Gastroesophageal sphincter (tissue), 3 donors: ENCODE measurements at regions not wholly inside any gene's neighbourhood (a gene's known extent, or its start where the extent isn't known, plus 50 kb on each side); places are given as distances from the start of the nearest gene placed in this dataset.

ENCODE experiments used
- POLR2AphosphoS5 ChIP-seq: sonication (generic); formaldehyde crosslinking; IDR thresholded peaks from one replicate; pipeline ENCODE4 v1.6.1; 2017; ENCODE audit warnings: antibody characterized with exemption
- TF ChIP-seq, protein P1 (sequence below), 4 experiments: fragments of 200-600 bp in 2 of 4; fragments of 450-650 bp in 2 of 4; sonication (generic) in 1 of 4; IDR thresholded peaks; one replicate each; pipeline ENCODE4 v1.5.1; 2017 to 2019; ENCODE audit warnings: antibody characterized with exemption in 4 of 4, mild to moderate bottlenecking in 2 of 4, moderate library complexity in 2 of 4

DNA sequence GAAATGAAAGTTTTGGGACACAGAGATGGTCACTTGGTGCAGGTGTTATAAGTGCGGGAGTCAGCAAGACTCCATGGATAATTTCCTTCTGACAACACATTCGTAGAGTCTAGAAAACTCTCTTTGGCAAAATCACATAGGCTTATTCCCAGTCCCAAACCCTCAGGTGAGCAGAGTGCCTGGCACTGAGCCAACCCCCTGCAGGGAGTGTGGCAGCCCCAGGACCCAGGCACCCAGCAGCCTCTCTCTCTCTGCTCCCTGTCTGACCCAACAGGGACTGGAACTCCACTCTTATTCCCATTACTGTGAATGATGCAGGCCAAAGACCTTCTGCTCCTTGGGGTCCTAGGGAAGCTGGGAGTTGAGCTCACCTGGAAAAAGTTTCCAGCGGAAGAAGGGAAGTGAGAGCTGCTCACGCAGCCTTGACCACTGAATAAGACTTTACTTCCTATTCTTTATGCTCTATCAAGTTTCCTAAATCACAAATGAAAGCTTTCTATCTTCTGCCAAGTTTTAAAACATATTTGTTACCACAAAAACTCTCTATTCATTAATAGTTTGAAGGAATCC, 132.6 kb upstream of the ETV3 start:
- TF ChIP-seq, protein P1, sequence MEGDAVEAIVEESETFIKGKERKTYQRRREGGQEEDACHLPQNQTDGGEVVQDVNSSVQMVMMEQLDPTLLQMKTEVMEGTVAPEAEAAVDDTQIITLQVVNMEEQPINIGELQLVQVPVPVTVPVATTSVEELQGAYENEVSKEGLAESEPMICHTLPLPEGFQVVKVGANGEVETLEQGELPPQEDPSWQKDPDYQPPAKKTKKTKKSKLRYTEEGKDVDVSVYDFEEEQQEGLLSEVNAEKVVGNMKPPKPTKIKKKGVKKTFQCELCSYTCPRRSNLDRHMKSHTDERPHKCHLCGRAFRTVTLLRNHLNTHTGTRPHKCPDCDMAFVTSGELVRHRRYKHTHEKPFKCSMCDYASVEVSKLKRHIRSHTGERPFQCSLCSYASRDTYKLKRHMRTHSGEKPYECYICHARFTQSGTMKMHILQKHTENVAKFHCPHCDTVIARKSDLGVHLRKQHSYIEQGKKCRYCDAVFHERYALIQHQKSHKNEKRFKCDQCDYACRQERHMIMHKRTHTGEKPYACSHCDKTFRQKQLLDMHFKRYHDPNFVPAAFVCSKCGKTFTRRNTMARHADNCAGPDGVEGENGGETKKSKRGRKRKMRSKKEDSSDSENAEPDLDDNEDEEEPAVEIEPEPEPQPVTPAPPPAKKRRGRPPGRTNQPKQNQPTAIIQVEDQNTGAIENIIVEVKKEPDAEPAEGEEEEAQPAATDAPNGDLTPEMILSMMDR (IDR thresholded peaks at IDR 0.05) = no peak
- no peak for TF ChIP-seq POLR2AphosphoS5
